ENCODE measurements at regions not wholly inside any gene's neighbourhood (a gene's known extent, or its start where the extent isn't known, plus 50 kb on each side); places are given as distances from the start of the nearest gene placed in this dataset.

GRCh38 chr6:12221856-12222255 is 68.3 kb upstream of the EDN1 start:
- no peak for DNase-seq

- DNase-seq = no peak
Measured at GRCh38 chr6:12222405-12223366, 67.5 kb upstream of the EDN1 start.

- no peak for DNase-seq
Measured at GRCh38 chr6:12223383-12223782, 66.8 kb upstream of the EDN1 start.

- no peak for DNase-seq
Measured at GRCh38 chr6:12224251-12224650, 65.9 kb upstream of the EDN1 start.

GRCh38 chr6:12228447-12229146 is 61.6 kb upstream of the EDN1 start:
- no peak for DNase-seq

- DNase-seq = no peak
Measured at GRCh38 chr6:12229332-12229731, 60.8 kb upstream of the EDN1 start.

GRCh38 chr6:12230523-12230922 is 59.6 kb upstream of the EDN1 start:
- DNase-seq = no peak

- DNase-seq = no peak
Measured at GRCh38 chr6:12232339-12232738, 57.8 kb upstream of the EDN1 start.

GRCh38 chr6:12232821-12233220 is 57.3 kb upstream of the EDN1 start:
- DNase-seq = no peak

- peak; percentile 40 for DNase-seq
Measured at GRCh38 chr6:12233693-12234571, 56.2 kb upstream of the EDN1 start.

GRCh38 chr6:12235341-12235740 is 54.8 kb upstream of the EDN1 start:
- DNase-seq = no peak

GRCh38 chr6:12238219-12238618 is 51.9 kb upstream of the EDN1 start:
- DNase-seq = no peak
